ENCODE measurements at regions not wholly inside any gene's neighbourhood (a gene's known extent, or its start where the extent isn't known, plus 50 kb on each side); places are given as distances from the start of the nearest gene placed in this dataset.

DNA sequence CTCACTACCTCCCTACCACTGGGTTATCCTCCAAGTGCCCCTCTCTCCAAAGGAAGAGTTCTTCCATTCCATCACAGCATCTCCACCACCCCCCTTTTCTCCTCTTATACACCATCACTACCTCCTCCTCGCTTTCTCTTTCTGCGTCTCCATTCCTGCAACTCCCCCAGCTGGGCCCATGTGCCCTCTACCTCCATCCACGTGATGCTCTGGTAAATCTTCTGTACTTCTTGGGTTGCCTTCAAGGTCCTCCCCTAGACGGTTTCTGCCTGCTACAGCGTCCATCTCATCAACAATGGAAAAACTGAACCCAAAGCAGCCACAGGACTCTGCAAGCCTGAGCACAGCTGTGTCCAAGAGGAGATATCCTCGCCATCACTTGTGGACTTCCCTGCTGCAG, 129.5 kb upstream of the SLCO3A1 start:
- Mint-ChIP-seq H3K27ac (ENCODE audit: low read depth) (no peak overlapping the region), H3K36me3 (ENCODE audit: insufficient read depth) (peaks cover 2% of the 10 kb centered on the region), H3K4me3 (no peak overlapping the region), H3K27me3 (peaks cover 44% of the 10 kb centered on the region), H3K4me1 (no peaks in the 10 kb centered on the region), H3K9me3 (no peaks in the 10 kb centered on the region)
- no peak for ATAC-seq (replicated peaks; ENCODE audit: extremely low read depth, poor library complexity, severe bottlenecking)
- DNase-seq (ENCODE audit: low spot score in 2 of 2), result no peak

DNA sequence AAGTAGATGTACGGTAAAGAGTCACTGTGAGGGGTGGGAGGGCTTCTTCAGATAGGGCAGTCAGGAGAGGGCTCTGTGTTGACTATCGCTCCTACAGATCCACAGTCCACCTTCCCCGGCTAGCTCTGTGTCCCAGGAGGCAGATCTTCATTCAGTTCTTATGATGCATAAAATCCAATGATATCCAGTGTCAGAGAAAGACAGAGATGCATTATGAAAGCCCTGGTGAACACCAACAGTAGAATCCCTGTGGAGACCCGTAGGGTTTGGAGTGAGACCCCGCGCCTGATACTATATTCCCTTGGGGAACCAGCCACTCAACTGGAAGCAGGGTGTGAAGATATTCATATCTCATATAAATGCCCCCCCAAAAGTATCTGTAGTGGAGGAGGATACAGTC, 119.8 kb upstream of the SLCO3A1 start:
- H3K27me3 Mint-ChIP-seq, result peaks cover 94% of the 10 kb centered on the region
- no peak for ATAC-seq (replicated peaks; ENCODE audit: extremely low read depth, poor library complexity, severe bottlenecking)

DNA sequence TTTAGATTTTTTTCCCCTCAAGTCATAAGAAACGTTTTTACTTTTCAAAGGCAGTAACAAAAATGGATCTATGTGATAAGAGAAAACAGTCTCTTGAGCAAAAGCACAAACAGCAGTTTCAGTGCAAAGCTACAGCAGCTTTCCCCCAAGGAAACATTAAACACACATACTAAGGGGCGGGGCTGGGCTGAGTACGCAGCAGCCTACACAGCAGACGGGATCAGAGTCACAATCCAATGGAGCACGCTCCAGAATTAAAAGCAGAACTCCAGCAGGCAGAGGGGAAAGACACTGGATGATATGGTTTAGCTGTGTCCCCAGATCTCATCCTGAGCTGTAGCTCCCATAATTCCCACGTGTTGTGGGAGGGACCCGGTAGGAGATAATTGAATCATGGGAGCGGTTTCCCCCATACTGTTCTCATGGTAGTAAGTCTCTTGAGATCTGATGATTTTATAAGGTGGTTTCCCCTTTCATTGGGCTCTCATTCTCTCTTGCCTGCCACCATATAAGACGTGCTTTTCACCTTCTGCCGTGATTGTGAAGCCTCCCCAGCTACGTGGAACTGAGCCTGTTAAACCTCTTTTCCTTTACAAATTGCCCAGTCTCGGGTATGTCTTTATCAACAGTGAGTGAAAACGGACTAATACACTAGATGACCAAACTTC, 116.2 kb upstream of the SLCO3A1 start:
- H3K4me3 Mint-ChIP-seq, result no peak overlapping the region
- DNase-seq (ENCODE audit: low spot score in 2 of 2), result no peak
- H3K36me3 Mint-ChIP-seq (ENCODE audit: insufficient read depth), result no peaks in the 10 kb centered on the region
- no peaks in the 10 kb centered on the region for H3K4me1 Mint-ChIP-seq
- no peak overlapping the region for H3K27ac Mint-ChIP-seq (ENCODE audit: low read depth)
- peaks cover 87% of the 10 kb centered on the region for H3K27me3 Mint-ChIP-seq
- no peak for ATAC-seq (replicated peaks; ENCODE audit: extremely low read depth, poor library complexity, severe bottlenecking)
- no peaks in the 10 kb centered on the region for H3K9me3 Mint-ChIP-seq

More for the DNA sequence above, 119.8 kb upstream of the SLCO3A1 start:
- H3K4me1 Mint-ChIP-seq, result no peaks in the 10 kb centered on the region
- peaks cover 2% of the 10 kb centered on the region for H3K36me3 Mint-ChIP-seq (ENCODE audit: insufficient read depth)
- DNase-seq (ENCODE audit: low spot score in 2 of 2), result no peak
- no peaks in the 10 kb centered on the region for H3K9me3 Mint-ChIP-seq
- H3K27ac Mint-ChIP-seq (ENCODE audit: low read depth), result no peak overlapping the region
- H3K4me3 Mint-ChIP-seq, result no peak overlapping the region

- Mint-ChIP-seq H3K36me3 (ENCODE audit: insufficient read depth) (no peaks in the 10 kb centered on the region), H3K4me3 (no peak overlapping the region), H3K27me3 (peaks cover 78% of the 10 kb centered on the region), H3K9me3 (no peaks in the 10 kb centered on the region), H3K27ac (ENCODE audit: low read depth) (no peak overlapping the region), H3K4me1 (no peaks in the 10 kb centered on the region)
- DNase-seq (ENCODE audit: low spot score in 2 of 2) (no peak), ATAC-seq (replicated peaks; ENCODE audit: extremely low read depth, poor library complexity, severe bottlenecking) (no peak)
These were observed 111.5 kb upstream of the SLCO3A1 start for GRCh38 chr15:91741986-91742385.

- DNase-seq (ENCODE audit: low spot score in 2 of 2) (no peak), ATAC-seq (replicated peaks; ENCODE audit: extremely low read depth, poor library complexity, severe bottlenecking) (no peak)
- Mint-ChIP-seq H3K27ac (ENCODE audit: low read depth) (no peak overlapping the region), H3K36me3 (ENCODE audit: insufficient read depth) (peaks cover 2% of the 10 kb centered on the region), H3K27me3 (peaks cover 35% of the 10 kb centered on the region), H3K4me3 (no peak overlapping the region), H3K9me3 (no peaks in the 10 kb centered on the region), H3K4me1 (no peaks in the 10 kb centered on the region)
These were observed 101.9 kb upstream of the SLCO3A1 start for GRCh38 chr15:91751611-91752010.

DNA sequence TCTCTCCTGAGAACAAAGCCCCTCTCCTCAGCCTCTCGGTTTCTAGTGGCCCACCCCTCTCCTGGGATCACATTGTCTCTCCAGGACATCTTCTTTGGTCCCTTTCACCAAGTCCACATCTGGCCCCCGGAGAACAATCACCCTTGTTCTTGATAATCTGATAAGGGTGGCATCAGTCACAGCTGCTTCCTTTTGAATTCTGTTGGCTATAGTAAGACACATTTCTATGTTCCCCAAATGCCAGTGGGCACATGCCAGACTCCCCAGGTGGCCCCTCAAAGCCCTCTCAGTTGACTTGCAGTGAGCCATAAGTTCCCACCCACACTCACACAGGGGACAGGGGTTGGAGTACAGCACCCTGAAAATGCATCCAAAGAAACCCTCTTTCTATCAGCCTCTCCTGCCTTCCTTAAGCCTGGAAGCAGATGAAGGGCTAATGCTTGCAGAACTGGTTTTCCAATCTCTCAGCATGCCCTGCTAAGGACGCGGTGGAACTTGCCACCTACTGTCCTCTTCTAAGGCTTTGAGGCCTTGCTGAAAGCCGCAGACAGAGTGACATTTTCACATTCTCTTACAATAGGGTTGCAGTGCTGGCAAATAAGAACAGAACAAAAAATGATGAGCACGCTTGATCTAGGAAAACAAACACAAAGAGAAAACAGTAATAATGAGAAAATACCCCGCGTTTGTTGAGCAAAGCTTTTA, 101.3 kb upstream of the SLCO3A1 start:
- H3K4me3 Mint-ChIP-seq, result no peak overlapping the region
- H3K27ac Mint-ChIP-seq (ENCODE audit: low read depth), result no peak overlapping the region
- ATAC-seq (replicated peaks; ENCODE audit: extremely low read depth, poor library complexity, severe bottlenecking), result no peak
- H3K27me3 Mint-ChIP-seq, result peaks cover 37% of the 10 kb centered on the region
- H3K36me3 Mint-ChIP-seq (ENCODE audit: insufficient read depth), result peaks cover 2% of the 10 kb centered on the region
- no peaks in the 10 kb centered on the region for H3K4me1 Mint-ChIP-seq
- H3K9me3 Mint-ChIP-seq, result no peaks in the 10 kb centered on the region
- DNase-seq (ENCODE audit: low spot score in 2 of 2), result no peak

GRCh38 chr15:91759560-91759959, 93.9 kb upstream of the SLCO3A1 start:
- no peaks in the 10 kb centered on the region for H3K4me1 Mint-ChIP-seq
- no peaks in the 10 kb centered on the region for H3K9me3 Mint-ChIP-seq
- DNase-seq (ENCODE audit: low spot score in 2 of 2) (no peak), ATAC-seq (replicated peaks; ENCODE audit: extremely low read depth, poor library complexity, severe bottlenecking) (no peak)
- no peak overlapping the region for H3K4me3 Mint-ChIP-seq
- H3K27ac Mint-ChIP-seq (ENCODE audit: low read depth), result no peak overlapping the region
- peaks cover 2% of the 10 kb centered on the region for H3K36me3 Mint-ChIP-seq (ENCODE audit: insufficient read depth)
- peaks cover 79% of the 10 kb centered on the region for H3K27me3 Mint-ChIP-seq

- Mint-ChIP-seq H3K27ac (ENCODE audit: low read depth) (no peak overlapping the region), H3K36me3 (ENCODE audit: insufficient read depth) (no peaks in the 10 kb centered on the region), H3K4me1 (no peaks in the 10 kb centered on the region), H3K27me3 (peaks cover 64% of the 10 kb centered on the region), H3K4me3 (no peak overlapping the region), H3K9me3 (no peaks in the 10 kb centered on the region)
- ATAC-seq (replicated peaks; ENCODE audit: extremely low read depth, poor library complexity, severe bottlenecking) (no peak), DNase-seq (ENCODE audit: low spot score in 2 of 2) (no peak)
These were observed 87.8 kb upstream of the SLCO3A1 start for GRCh38 chr15:91765660-91766059.

- H3K27me3 Mint-ChIP-seq, result peaks cover 59% of the 10 kb centered on the region
- H3K4me3 Mint-ChIP-seq, result no peak overlapping the region
- H3K4me1 Mint-ChIP-seq, result no peaks in the 10 kb centered on the region
These were observed 84.0 kb upstream of the SLCO3A1 start for GRCh38 chr15:91769476-91769875.

DNA sequence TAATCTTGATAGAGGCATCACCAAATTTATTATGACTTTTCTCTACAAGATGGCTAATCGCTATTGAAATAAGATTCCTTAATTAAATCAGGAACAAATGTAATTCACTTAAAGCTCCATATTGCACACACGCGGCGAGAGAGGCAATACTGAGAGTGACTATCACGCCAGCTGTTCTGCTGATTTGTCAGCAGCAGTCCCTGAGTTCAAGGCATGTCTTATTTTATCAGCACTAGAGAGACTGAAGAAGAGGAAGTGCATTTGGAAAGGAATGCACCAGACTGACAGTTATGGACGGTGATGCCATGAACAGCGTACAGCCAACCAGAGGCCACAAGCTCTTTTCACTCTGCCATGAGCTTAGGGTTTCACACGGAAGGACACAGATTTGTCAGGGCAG, 83.6 kb upstream of the SLCO3A1 start:
- no peaks in the 10 kb centered on the region for H3K4me1 Mint-ChIP-seq
- DNase-seq (ENCODE audit: low spot score in 2 of 2) (no peak), ATAC-seq (replicated peaks; ENCODE audit: extremely low read depth, poor library complexity, severe bottlenecking) (no peak)
- no peaks in the 10 kb centered on the region for H3K36me3 Mint-ChIP-seq (ENCODE audit: insufficient read depth)
- H3K27me3 Mint-ChIP-seq, result peaks cover 59% of the 10 kb centered on the region
- no peak overlapping the region for H3K27ac Mint-ChIP-seq (ENCODE audit: low read depth)
- no peak overlapping the region for H3K4me3 Mint-ChIP-seq
- no peaks in the 10 kb centered on the region for H3K9me3 Mint-ChIP-seq

More at GRCh38 chr15:91769476-91769875, 84.0 kb upstream of the SLCO3A1 start:
- H3K36me3 Mint-ChIP-seq (ENCODE audit: insufficient read depth), result no peaks in the 10 kb centered on the region
- no peaks in the 10 kb centered on the region for H3K9me3 Mint-ChIP-seq
- DNase-seq (ENCODE audit: low spot score in 2 of 2) (no peak), ATAC-seq (replicated peaks; ENCODE audit: extremely low read depth, poor library complexity, severe bottlenecking) (no peak)
- H3K27ac Mint-ChIP-seq (ENCODE audit: low read depth), result no peak overlapping the region

GRCh38 chr15:91776104-91776503, 77.4 kb upstream of the SLCO3A1 start:
- no peak for ATAC-seq (replicated peaks; ENCODE audit: extremely low read depth, poor library complexity, severe bottlenecking)
- no peaks in the 10 kb centered on the region for H3K36me3 Mint-ChIP-seq (ENCODE audit: insufficient read depth)
- no peak overlapping the region for H3K27ac Mint-ChIP-seq (ENCODE audit: low read depth)
- H3K4me3 Mint-ChIP-seq, result no peak overlapping the region
- no peaks in the 10 kb centered on the region for H3K9me3 Mint-ChIP-seq
- peaks cover 77% of the 10 kb centered on the region for H3K27me3 Mint-ChIP-seq
- no peaks in the 10 kb centered on the region for H3K4me1 Mint-ChIP-seq
- no peak for DNase-seq (ENCODE audit: low spot score in 2 of 2)

- peaks cover 1% of the 10 kb centered on the region for H3K36me3 Mint-ChIP-seq (ENCODE audit: insufficient read depth)
- ATAC-seq (replicated peaks; ENCODE audit: extremely low read depth, poor library complexity, severe bottlenecking), result no peak
- no peak overlapping the region for H3K4me3 Mint-ChIP-seq
- H3K9me3 Mint-ChIP-seq, result no peaks in the 10 kb centered on the region
- H3K27ac Mint-ChIP-seq (ENCODE audit: low read depth), result no peak overlapping the region
- peaks cover 81% of the 10 kb centered on the region for H3K27me3 Mint-ChIP-seq
- DNase-seq (ENCODE audit: low spot score in 2 of 2), result no peak
- no peaks in the 10 kb centered on the region for H3K4me1 Mint-ChIP-seq
These were observed 73.5 kb upstream of the SLCO3A1 start for GRCh38 chr15:91779960-91780359.

DNA sequence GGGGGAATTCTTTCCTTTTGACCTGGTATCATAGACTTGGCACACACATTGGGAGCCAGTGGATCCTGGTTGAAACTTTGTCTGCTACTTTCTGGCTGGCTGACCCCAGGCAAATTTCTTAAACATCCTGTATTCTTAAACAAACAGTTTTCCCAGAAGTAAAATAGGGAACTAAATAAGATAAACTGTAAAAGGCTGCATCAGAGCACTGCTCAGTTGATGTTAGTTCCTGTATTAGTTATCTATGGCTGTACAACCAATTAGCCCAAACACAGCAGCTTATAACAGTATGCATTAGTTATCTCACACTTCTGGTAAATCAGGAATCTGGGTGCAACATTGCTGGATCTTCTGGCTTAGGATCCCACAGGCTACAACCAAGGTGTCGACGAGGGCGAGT, 73.1 kb upstream of the SLCO3A1 start:
- no peaks in the 10 kb centered on the region for H3K4me1 Mint-ChIP-seq
- no peaks in the 10 kb centered on the region for H3K9me3 Mint-ChIP-seq

More for the DNA sequence above, 73.1 kb upstream of the SLCO3A1 start:
- Mint-ChIP-seq H3K27me3 (peaks cover 81% of the 10 kb centered on the region), H3K36me3 (ENCODE audit: insufficient read depth) (peaks cover 1% of the 10 kb centered on the region), H3K4me3 (no peak overlapping the region), H3K27ac (ENCODE audit: low read depth) (no peak overlapping the region)
- DNase-seq (ENCODE audit: low spot score in 2 of 2), result no peak
- ATAC-seq (replicated peaks; ENCODE audit: extremely low read depth, poor library complexity, severe bottlenecking), result no peak

Measured in central memory CD8-positive, alpha-beta T cell (primary cell).